GM20431 (cell line): ENCODE measurements at regions not wholly inside any gene's neighbourhood (a gene's known extent, or its start where the extent isn't known, plus 50 kb on each side); places are given as distances from the start of the nearest gene placed in this dataset.

Experiments
- in situ Hi-C: fragments of 300-500 bp; cut with MseI, MboI; formaldehyde crosslinking; loops from one replicate; pipeline ENCODE4 v1.15.0; 2020; ENCODE audit warnings: low sequenced_read_pairs; ENCODE audit not compliant: unreplicated experiment

GRCh38 chr21:16007943-16008342 lies 278.2 kb downstream of the USP25 start:
- in situ Hi-C loops, result no loop called here

GRCh38 chr21:16011719-16012118 lies 281.9 kb downstream of the USP25 start:
- in situ Hi-C loops, result no loop called here

- in situ Hi-C loops, result no loop called here
Observed at GRCh38 chr21:16013570-16013969, 283.8 kb downstream of the USP25 start.

GRCh38 chr21:16020878-16021277 lies 291.1 kb downstream of the USP25 start:
- in situ Hi-C loops, result no loop called here

- in situ Hi-C loops, result no loop called here
Observed at GRCh38 chr21:16022116-16022515, 292.3 kb downstream of the USP25 start.

- in situ Hi-C loops, result no loop called here
Observed at GRCh38 chr21:16022921-16023320, 293.1 kb downstream of the USP25 start.

- in situ Hi-C loops, result no loop called here
Observed at GRCh38 chr21:16028142-16028541, 298.4 kb downstream of the USP25 start.

- in situ Hi-C loops, result no loop called here
Observed at GRCh38 chr21:16028941-16029464, 299.2 kb downstream of the USP25 start.

GRCh38 chr21:16033193-16033592 lies 303.4 kb downstream of the USP25 start:
- in situ Hi-C loops, result no loop called here

GRCh38 chr21:16034446-16035190 lies 304.8 kb downstream of the USP25 start:
- in situ Hi-C loops, result no loop called here

GRCh38 chr21:16037421-16037955 lies 307.7 kb downstream of the USP25 start:
- in situ Hi-C loops, result no loop called here

- in situ Hi-C loops, result no loop called here
Observed at GRCh38 chr21:16040601-16041000, 310.8 kb downstream of the USP25 start.

- in situ Hi-C loops, result no loop called here
Observed at GRCh38 chr21:16044676-16045075, 314.9 kb downstream of the USP25 start.

- in situ Hi-C loops, result no loop called here
Observed at GRCh38 chr21:16046656-16047330, 317.0 kb downstream of the USP25 start.

GRCh38 chr21:16047904-16048303 lies 318.1 kb downstream of the USP25 start:
- in situ Hi-C loops, result no loop called here

GRCh38 chr21:16055014-16055413 lies 325.2 kb downstream of the USP25 start:
- in situ Hi-C loops, result no loop called here

- in situ Hi-C loops, result no loop called here
Observed at GRCh38 chr21:16058896-16059295, 329.1 kb downstream of the USP25 start.

GRCh38 chr21:16059981-16060380 lies 330.2 kb downstream of the USP25 start:
- in situ Hi-C loops, result no loop called here

GRCh38 chr21:16061194-16061593 lies 331.4 kb downstream of the USP25 start:
- in situ Hi-C loops, result no loop called here

GRCh38 chr21:16069178-16070112 lies 339.7 kb downstream of the USP25 start:
- in situ Hi-C loops, result no loop called here
